OCI-LY3 (cell line): ENCODE measurements at regions not wholly inside any gene's neighbourhood (a gene's known extent, or its start where the extent isn't known, plus 50 kb on each side); places are given as distances from the start of the nearest gene placed in this dataset.

Source experiments
- H2AFZ ChIP-seq: fragments of 200-600, 300-600 bp; shearing (Covaris generic); 2 replicates; pipeline ENCODE4 v1.6.0; 2014; ENCODE audit warnings: antibody characterized with exemption, low read depth, low read length
- H3K27ac ChIP-seq: fragments of 200-600, 300-600 bp; sonication (generic); 2 replicates; pipeline ENCODE4 v1.5.1; 2014; ENCODE audit warnings: mild to moderate bottlenecking, low read length, moderate library complexity, mixed read lengths
- H3K27me3 ChIP-seq: fragments of 200-600, 300-600 bp; sonication (generic); 2 replicates; pipeline ENCODE4 v1.6.1; 2014; ENCODE audit warnings: low read depth, low read length, mixed read lengths
- H3K36me3 ChIP-seq: fragments of 200-600, 300-600 bp; sonication (generic); replicated peaks from 2 replicates; pipeline ENCODE3; 2014; ENCODE audit warnings: low read depth, low read length, mixed read lengths
- H3K4me1 ChIP-seq: fragments of 300-600, 200-600 bp; sonication (generic); 2 replicates; pipeline ENCODE4 v1.6.1; 2014; ENCODE audit warnings: low read length, mixed read lengths
- H3K4me2 ChIP-seq: fragments of 200-600, 300-600 bp; sonication (generic); 2 replicates; pipeline ENCODE4 v1.6.1; 2014; ENCODE audit warnings: low read length, mixed read lengths
- H3K4me3 ChIP-seq: fragments of 300-600, 200-600 bp; sonication (generic); 2 replicates; pipeline ENCODE4 v1.5.1; 2014; ENCODE audit warnings: antibody characterized with exemption, mild to moderate bottlenecking, low read length, moderate library complexity
- H3K79me2 ChIP-seq: fragments of 300-600, 200-600 bp; shearing (Covaris generic); 2 replicates; pipeline ENCODE4 v1.6.1; 2014; ENCODE audit warnings: mild to moderate bottlenecking, low read length, mixed read lengths
- H3K9ac ChIP-seq: fragments of 300-600, 200-600 bp; shearing (Covaris generic); 2 replicates; pipeline ENCODE4 v1.6.0; 2014; ENCODE audit warnings: mild to moderate bottlenecking, low read length, moderate library complexity
- H3K9me3 ChIP-seq: fragments of 200-600, 300-600 bp; shearing (Covaris generic); 2 replicates; pipeline ENCODE4 v1.6.1; 2014; ENCODE audit warnings: low read length, mixed read lengths; ENCODE audit not compliant: insufficient read depth
- H4K20me1 ChIP-seq: fragments of 200-600, 300-600 bp; sonication (generic); 2 replicates; pipeline ENCODE4 v1.6.1; 2016; ENCODE audit warnings: low read length, mixed read lengths; ENCODE audit not compliant: insufficient read depth
- CTCF ChIP-seq: fragments of 200-600, 300-600 bp; sonication (generic); IDR thresholded peaks from 2 replicates; pipeline ENCODE4 v1.5.1; 2014; ENCODE audit warnings: antibody characterized with exemption, low read length, low read depth
- EZH2phosphoT487 ChIP-seq: fragments of 200-600 bp; shearing (Covaris generic); IDR thresholded peaks from 2 replicates; pipeline ENCODE4 v1.6.1; 2018; ENCODE audit warnings: antibody characterized with exemption, mixed run types, low read depth

GRCh38 chr1:209106237-209106741 lies 477.2 kb upstream of the CAMK1G start:
- H3K4me2 ChIP-seq = peak overlapping the region; percentile 66
- H3K27ac ChIP-seq = peak overlapping the region; percentile 86
- H4K20me1 ChIP-seq = no peaks in the 10 kb centered on the region
- peaks cover 91% of the 10 kb centered on the region for H3K4me1 ChIP-seq
- H3K27me3 ChIP-seq = peaks cover 19% of the 10 kb centered on the region; the same call in 1 of the 2 replicates
- no peak overlapping the region for H2AFZ ChIP-seq
- H3K4me3 ChIP-seq = no peak overlapping the region
- H3K79me2 ChIP-seq = no peaks in the 10 kb centered on the region
- TF ChIP-seq CTCF = no peak
- no peak for TF ChIP-seq EZH2phosphoT487
- no peaks in the 10 kb centered on the region for H3K9me3 ChIP-seq
- H3K36me3 ChIP-seq = no peaks in the 10 kb centered on the region
- no peak overlapping the region for H3K9ac ChIP-seq

GRCh38 chr1:209106861-209107260 lies 476.7 kb upstream of the CAMK1G start:
- Histone ChIP-seq H3K27me3 (peaks cover 17% of the 10 kb centered on the region; the same call in 1 of the 2 replicates), H3K9me3 (no peaks in the 10 kb centered on the region), H3K4me1 (peaks cover 94% of the 10 kb centered on the region), H4K20me1 (no peaks in the 10 kb centered on the region), H3K9ac (peak overlapping the region; percentile 20; the same call in 1 of the 2 replicates), H3K79me2 (no peaks in the 10 kb centered on the region), H3K36me3 (no peaks in the 10 kb centered on the region), H2AFZ (no peak overlapping the region), H3K4me2 (peak overlapping the region; percentile 66), H3K4me3 (peak overlapping the region; percentile 28; the same call in 1 of the 2 replicates), H3K27ac (peak overlapping the region; percentile 86)
- TF ChIP-seq EZH2phosphoT487 (no peak), CTCF (no peak)

GRCh38 chr1:209107535-209107934 lies 476.0 kb upstream of the CAMK1G start:
- Histone ChIP-seq H3K9me3 (no peaks in the 10 kb centered on the region), H3K9ac (peak overlapping the region; percentile 20; the same call in 1 of the 2 replicates), H3K27me3 (peaks cover 18% of the 10 kb centered on the region; the same call in 1 of the 2 replicates), H3K79me2 (no peaks in the 10 kb centered on the region), H2AFZ (no peak overlapping the region), H3K4me3 (peak overlapping the region; percentile 28), H3K4me2 (peak overlapping the region; percentile 66), H4K20me1 (no peaks in the 10 kb centered on the region), H3K27ac (peak overlapping the region; percentile 86), H3K36me3 (no peaks in the 10 kb centered on the region), H3K4me1 (peaks cover 88% of the 10 kb centered on the region)
- TF ChIP-seq EZH2phosphoT487 (no peak), CTCF (no peak)

- no peaks in the 10 kb centered on the region for H4K20me1 ChIP-seq
- peaks cover 72% of the 10 kb centered on the region for H3K4me1 ChIP-seq
- H3K9me3 ChIP-seq = no peaks in the 10 kb centered on the region
- no peaks in the 10 kb centered on the region for H3K79me2 ChIP-seq
- H3K36me3 ChIP-seq = no peaks in the 10 kb centered on the region
- no peak for TF ChIP-seq CTCF
- TF ChIP-seq EZH2phosphoT487 = no peak
- H3K27me3 ChIP-seq = peaks cover 14% of the 10 kb centered on the region; the same call in 1 of the 2 replicates
- peak overlapping the region; percentile 86; the same call in 1 of the 2 replicates for H3K27ac ChIP-seq
- 0 out of 2 replicates have a peak overlapping the region, but pooled peaks have one; percentile 10 for H2AFZ ChIP-seq
- no peak overlapping the region for H3K4me3 ChIP-seq
- H3K9ac ChIP-seq = no peak overlapping the region
- H3K4me2 ChIP-seq = 0 out of 2 replicates have a peak overlapping the region, but pooled peaks have one; percentile 0
Measured at GRCh38 chr1:209109001-209109785, 474.3 kb upstream of the CAMK1G start.
